SU-DHL-6 (cell line): ENCODE measurements at regions not wholly inside any gene's neighbourhood (a gene's known extent, or its start where the extent isn't known, plus 50 kb on each side); places are given as distances from the start of the nearest gene placed in this dataset.

Experiments
- H2AFZ ChIP-seq: fragments of 200-600 bp; sonication (generic); 2 replicates; pipeline ENCODE4 v1.6.1; 2014; ENCODE audit warnings: low read depth, mild to moderate bottlenecking, moderate library complexity, mixed read lengths, antibody characterized with exemption, low read length; ENCODE audit not compliant: severe bottlenecking
- H3F3A ChIP-seq: fragments of 200-600 bp; shearing (Covaris generic); 2 replicates; pipeline ENCODE4 v1.6.0; 2016; ENCODE audit warnings: antibody characterized with exemption, mild to moderate bottlenecking; ENCODE audit not compliant: insufficient read depth
- H3K27ac ChIP-seq: fragments of 200-600 bp; sonication (generic); 2 replicates; pipeline ENCODE4 v1.5.1; 2016; ENCODE audit warnings: low read depth, mild to moderate bottlenecking, low read length, moderate library complexity, mixed read lengths
- H3K27me3 ChIP-seq: fragments of 200-600 bp; sonication (generic), shearing (Covaris generic); 2 replicates; pipeline ENCODE4 v1.6.0; 2014; ENCODE audit warnings: mild to moderate bottlenecking, low read length
- H3K36me3 ChIP-seq: fragments of 200-600 bp; sonication (generic); 2 replicates; pipeline ENCODE4 v1.6.1; 2014; ENCODE audit warnings: mild to moderate bottlenecking, low read length, mixed read lengths
- H3K4me2 ChIP-seq: fragments of 300-600, 200-600 bp; shearing (Covaris generic), sonication (generic); 2 replicates; pipeline ENCODE4 v1.6.0; 2014; ENCODE audit warnings: low read length, low read depth, mild to moderate bottlenecking; ENCODE audit not compliant: poor library complexity, severe bottlenecking
- H3K4me3 ChIP-seq: fragments of 200-600 bp; sonication (generic); 2 replicates; pipeline ENCODE4 v1.5.1; 2014; ENCODE audit warnings: antibody characterized with exemption, low read length, mild to moderate bottlenecking, mixed read lengths; ENCODE audit not compliant: insufficient read depth, poor library complexity, severe bottlenecking
- H3K79me2 ChIP-seq: fragments of 200-600 bp; sonication (generic); 2 replicates; pipeline ENCODE4 v1.6.1; 2014; ENCODE audit warnings: mild to moderate bottlenecking, low read length, moderate library complexity; ENCODE audit not compliant: insufficient read depth
- H3K9ac ChIP-seq: fragments of 200-600 bp; sonication (generic); 2 replicates; pipeline ENCODE4 v1.7.0; 2014; ENCODE audit warnings: mild to moderate bottlenecking, low read length
- H3K9me2 ChIP-seq: fragments of 200-600 bp; sonication (generic); replicated peaks from 2 replicates; pipeline ENCODE4 v1.6.1; 2014; ENCODE audit warnings: low read length; ENCODE audit not compliant: insufficient read depth
- H3K9me3 ChIP-seq: fragments of 200-600 bp; sonication (generic); 2 replicates; pipeline ENCODE4 v1.6.1; 2014; ENCODE audit warnings: low read length, mixed read lengths; ENCODE audit not compliant: insufficient read depth
- H4K20me1 ChIP-seq: fragments of 200-600 bp; sonication (generic); 2 replicates; pipeline ENCODE4 v1.6.1; 2014; ENCODE audit warnings: low read depth, mild to moderate bottlenecking, antibody characterized with exemption, low read length, moderate library complexity, mixed read lengths
- EZH2phosphoT487 ChIP-seq: fragments of 200-600 bp; sonication (generic), shearing (Covaris generic); conservative IDR thresholded peaks from 2 replicates; pipeline ENCODE4 v1.6.1; 2018; ENCODE audit warnings: mild to moderate bottlenecking, antibody characterized with exemption, low read length, moderate library complexity, mixed read lengths
- TF ChIP-seq, protein P1 (sequence below): fragments of 200-600 bp; sonication (generic); IDR thresholded peaks from one replicate; pipeline ENCODE4 v1.5.1; 2017; ENCODE audit warnings: antibody characterized with exemption, mild to moderate bottlenecking, low read length, moderate library complexity; ENCODE audit not compliant: insufficient read depth, poor library complexity, severe bottlenecking

DNA sequence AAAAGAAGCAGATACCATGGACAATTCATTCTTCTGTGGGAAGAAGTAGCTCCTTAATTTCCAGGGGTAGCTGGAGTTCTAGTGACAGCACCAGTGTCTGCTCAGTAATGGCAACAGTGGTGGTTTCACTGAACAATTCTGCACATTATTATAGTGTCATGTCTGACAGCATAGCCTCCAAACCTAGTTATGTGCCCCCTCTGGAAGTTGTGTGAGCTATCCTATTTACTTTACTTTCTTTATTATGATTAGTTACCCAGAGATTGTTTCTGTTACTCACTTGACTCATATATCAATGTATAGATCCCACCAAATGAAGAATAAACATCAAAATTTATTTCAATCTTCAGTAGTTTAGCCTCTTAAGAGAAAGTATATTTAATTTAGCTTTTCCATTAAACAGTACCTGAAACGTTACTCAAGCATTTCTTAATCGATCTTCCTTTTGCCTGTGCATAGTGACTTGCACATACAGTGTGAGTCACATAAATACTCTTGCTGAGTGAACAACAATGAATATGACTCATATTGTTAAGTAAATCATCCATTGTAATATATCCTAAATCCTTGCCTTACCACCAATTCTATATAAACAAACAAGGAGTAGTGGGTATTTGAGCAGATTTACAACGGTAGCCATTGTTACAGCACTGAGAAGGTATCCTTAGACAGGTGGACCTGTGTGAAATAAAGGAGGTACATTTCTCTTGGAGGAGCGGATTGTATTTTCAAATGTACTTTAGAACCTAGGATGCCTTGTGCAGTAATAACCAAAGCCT, 534.7 kb downstream of the ANKRD50 start:
- H3K27ac ChIP-seq = no peak overlapping the region
- H2AFZ ChIP-seq = no peak overlapping the region
- no peaks in the 10 kb centered on the region for H3K79me2 ChIP-seq
- TF ChIP-seq, protein P1, sequence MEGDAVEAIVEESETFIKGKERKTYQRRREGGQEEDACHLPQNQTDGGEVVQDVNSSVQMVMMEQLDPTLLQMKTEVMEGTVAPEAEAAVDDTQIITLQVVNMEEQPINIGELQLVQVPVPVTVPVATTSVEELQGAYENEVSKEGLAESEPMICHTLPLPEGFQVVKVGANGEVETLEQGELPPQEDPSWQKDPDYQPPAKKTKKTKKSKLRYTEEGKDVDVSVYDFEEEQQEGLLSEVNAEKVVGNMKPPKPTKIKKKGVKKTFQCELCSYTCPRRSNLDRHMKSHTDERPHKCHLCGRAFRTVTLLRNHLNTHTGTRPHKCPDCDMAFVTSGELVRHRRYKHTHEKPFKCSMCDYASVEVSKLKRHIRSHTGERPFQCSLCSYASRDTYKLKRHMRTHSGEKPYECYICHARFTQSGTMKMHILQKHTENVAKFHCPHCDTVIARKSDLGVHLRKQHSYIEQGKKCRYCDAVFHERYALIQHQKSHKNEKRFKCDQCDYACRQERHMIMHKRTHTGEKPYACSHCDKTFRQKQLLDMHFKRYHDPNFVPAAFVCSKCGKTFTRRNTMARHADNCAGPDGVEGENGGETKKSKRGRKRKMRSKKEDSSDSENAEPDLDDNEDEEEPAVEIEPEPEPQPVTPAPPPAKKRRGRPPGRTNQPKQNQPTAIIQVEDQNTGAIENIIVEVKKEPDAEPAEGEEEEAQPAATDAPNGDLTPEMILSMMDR = no peak
- no peak for TF ChIP-seq EZH2phosphoT487
- no peak overlapping the region for H3K4me2 ChIP-seq
- no peaks in the 10 kb centered on the region for H3K27me3 ChIP-seq
- no peaks in the 10 kb centered on the region for H3K9me2 ChIP-seq
- H3K36me3 ChIP-seq = no peaks in the 10 kb centered on the region
- H3K9me3 ChIP-seq = no peaks in the 10 kb centered on the region
- no peak overlapping the region for H3K4me3 ChIP-seq
- no peaks in the 10 kb centered on the region for H4K20me1 ChIP-seq
- H3F3A ChIP-seq = no peaks in the 10 kb centered on the region
- no peak overlapping the region for H3K9ac ChIP-seq

DNA sequence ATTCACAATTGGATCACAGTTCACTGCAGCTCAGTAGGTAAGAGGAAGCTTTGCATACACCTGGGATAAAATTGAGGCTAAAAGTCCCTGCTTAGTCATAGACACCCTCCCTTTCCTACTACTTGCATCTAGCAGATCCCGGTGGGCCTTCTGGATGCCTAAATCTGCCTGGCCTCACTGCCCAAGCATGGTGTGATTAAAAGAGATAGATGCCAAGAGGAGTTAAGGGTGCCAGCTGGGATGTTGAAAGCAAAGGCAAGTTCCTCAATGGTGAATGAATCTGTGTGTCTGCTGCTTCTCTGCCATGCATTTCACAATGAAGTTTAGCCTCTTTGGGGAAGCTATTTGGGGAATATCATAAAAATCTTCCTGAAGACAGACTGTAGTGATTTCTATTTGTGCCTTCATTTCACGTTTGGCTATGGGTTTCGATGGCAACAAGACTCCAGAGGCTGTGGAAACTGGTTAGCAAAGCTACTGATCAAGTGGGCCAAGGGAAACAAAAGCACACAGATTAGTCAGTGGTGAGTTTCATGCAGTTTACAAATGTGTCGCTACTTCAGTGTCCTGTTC, 534.0 kb downstream of the ANKRD50 start:
- no peaks in the 10 kb centered on the region for H3K9me3 ChIP-seq
- no peak overlapping the region for H3K4me3 ChIP-seq
- H2AFZ ChIP-seq = no peak overlapping the region
- H3K4me2 ChIP-seq = no peak overlapping the region
- no peak overlapping the region for H3K9ac ChIP-seq
- H3K27me3 ChIP-seq = no peaks in the 10 kb centered on the region
- H3K27ac ChIP-seq = no peak overlapping the region
- no peak for TF ChIP-seq EZH2phosphoT487
- TF ChIP-seq, protein P1 = no peak
- H3F3A ChIP-seq = no peaks in the 10 kb centered on the region
- no peaks in the 10 kb centered on the region for H3K79me2 ChIP-seq
- no peaks in the 10 kb centered on the region for H3K36me3 ChIP-seq
- H4K20me1 ChIP-seq = no peaks in the 10 kb centered on the region
- H3K9me2 ChIP-seq = no peaks in the 10 kb centered on the region

DNA sequence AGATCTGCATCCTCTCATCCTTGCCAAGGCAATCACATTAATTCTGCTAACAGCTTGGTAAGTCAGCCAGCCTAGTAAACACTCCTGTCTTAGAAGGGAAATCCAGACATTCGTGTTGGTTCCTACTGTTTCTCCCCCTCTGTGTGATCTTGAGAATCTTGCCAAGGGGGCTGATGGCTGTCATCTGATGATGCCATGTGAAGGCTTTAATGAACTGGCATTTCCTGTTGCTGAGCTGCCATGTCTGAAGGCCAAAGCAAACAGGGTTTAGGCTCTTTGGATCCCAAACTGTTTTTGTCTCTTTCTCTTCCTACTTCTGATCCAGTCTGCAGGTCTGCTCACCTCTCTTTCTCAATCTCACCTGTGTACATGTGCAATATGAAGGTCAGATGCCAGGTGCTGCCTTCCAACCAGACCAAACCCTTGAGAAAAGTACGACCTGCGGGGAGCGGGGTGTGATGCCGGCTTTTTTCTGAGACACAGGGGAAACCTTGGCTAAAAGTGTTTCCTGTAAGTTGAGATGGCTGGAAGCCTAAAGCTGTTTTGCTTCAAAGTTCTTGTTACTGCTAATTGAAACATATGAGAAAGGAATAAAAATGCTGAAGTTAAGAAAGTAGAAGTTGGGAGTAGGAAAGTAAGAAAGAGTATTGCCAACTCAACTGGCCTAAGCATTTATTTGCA, 532.9 kb downstream of the ANKRD50 start:
- no peak overlapping the region for H3K4me2 ChIP-seq
- H3K27me3 ChIP-seq = no peaks in the 10 kb centered on the region
- H3K4me3 ChIP-seq = no peak overlapping the region
- TF ChIP-seq, protein P1 = no peak
- no peak for TF ChIP-seq EZH2phosphoT487
- no peak overlapping the region for H3K27ac ChIP-seq
- H3K9me2 ChIP-seq = no peaks in the 10 kb centered on the region
- no peaks in the 10 kb centered on the region for H4K20me1 ChIP-seq
- no peaks in the 10 kb centered on the region for H3F3A ChIP-seq
- no peaks in the 10 kb centered on the region for H3K36me3 ChIP-seq
- H3K9ac ChIP-seq = no peak overlapping the region
- no peaks in the 10 kb centered on the region for H3K9me3 ChIP-seq
- H3K79me2 ChIP-seq = no peaks in the 10 kb centered on the region
- no peak overlapping the region for H2AFZ ChIP-seq
